GM06990 (cell line): ENCODE measurements at regions not wholly inside any gene's neighbourhood (a gene's known extent, or its start where the extent isn't known, plus 50 kb on each side); places are given as distances from the start of the nearest gene placed in this dataset.

ENCODE experiments used
- DNase-seq: peaks from one replicate; pipeline ENCODE4 v3.0.0-alpha.2; 2011; ENCODE audit not compliant: insufficient read length; ENCODE audit errors: extremely low read depth
- H3K27me3 ChIP-seq: replicated peaks from 2 replicates; pipeline ENCODE4 v1.6.0; 2011; ENCODE audit warnings: low read length; ENCODE audit not compliant: control insufficient read depth, insufficient read depth
- H3K36me3 ChIP-seq: 2 replicates; pipeline ENCODE4 v1.5.1; 2011; ENCODE audit warnings: low read length; ENCODE audit not compliant: control insufficient read depth, insufficient read depth
- H3K4me3 ChIP-seq: replicated peaks from 2 replicates; pipeline ENCODE4 v1.5.1; 2011; ENCODE audit warnings: low read depth, mild to moderate bottlenecking, control low read depth, low read length
- TF ChIP-seq, protein P1 (sequence below): IDR thresholded peaks from 2 replicates; pipeline ENCODE4 v1.5.1; 2011; ENCODE audit warnings: low read length, control low read depth, mild to moderate bottlenecking, inconsistent platforms; ENCODE audit not compliant: insufficient read depth, poor library complexity, severe bottlenecking

DNA sequence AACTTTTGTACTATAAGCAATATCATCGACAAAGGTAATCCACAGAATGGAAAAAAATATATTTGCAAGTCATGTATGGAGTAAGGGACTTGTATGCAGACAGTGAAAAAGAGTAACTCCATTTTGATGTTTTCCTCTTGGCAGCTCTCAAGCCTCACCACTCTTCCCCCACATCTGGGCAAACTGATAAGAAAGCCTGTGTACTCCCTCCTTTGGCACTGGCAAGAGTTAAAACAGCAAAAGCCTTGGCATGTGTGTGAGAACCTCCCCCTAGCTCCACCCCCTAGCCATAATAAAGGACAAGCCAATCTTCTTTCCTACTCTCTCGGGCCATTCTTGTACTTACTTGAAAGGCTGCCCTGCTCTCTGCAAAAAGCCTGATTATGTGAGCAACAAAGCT is 335.2 kb downstream of the LRATD1 start:
- Histone ChIP-seq H3K4me3 (no peak overlapping the region), H3K27me3 (no peaks in the 10 kb centered on the region), H3K36me3 (no peaks in the 10 kb centered on the region)
- TF ChIP-seq, protein P1, sequence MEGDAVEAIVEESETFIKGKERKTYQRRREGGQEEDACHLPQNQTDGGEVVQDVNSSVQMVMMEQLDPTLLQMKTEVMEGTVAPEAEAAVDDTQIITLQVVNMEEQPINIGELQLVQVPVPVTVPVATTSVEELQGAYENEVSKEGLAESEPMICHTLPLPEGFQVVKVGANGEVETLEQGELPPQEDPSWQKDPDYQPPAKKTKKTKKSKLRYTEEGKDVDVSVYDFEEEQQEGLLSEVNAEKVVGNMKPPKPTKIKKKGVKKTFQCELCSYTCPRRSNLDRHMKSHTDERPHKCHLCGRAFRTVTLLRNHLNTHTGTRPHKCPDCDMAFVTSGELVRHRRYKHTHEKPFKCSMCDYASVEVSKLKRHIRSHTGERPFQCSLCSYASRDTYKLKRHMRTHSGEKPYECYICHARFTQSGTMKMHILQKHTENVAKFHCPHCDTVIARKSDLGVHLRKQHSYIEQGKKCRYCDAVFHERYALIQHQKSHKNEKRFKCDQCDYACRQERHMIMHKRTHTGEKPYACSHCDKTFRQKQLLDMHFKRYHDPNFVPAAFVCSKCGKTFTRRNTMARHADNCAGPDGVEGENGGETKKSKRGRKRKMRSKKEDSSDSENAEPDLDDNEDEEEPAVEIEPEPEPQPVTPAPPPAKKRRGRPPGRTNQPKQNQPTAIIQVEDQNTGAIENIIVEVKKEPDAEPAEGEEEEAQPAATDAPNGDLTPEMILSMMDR, result no peak
- DNase-seq, result no peak

DNA sequence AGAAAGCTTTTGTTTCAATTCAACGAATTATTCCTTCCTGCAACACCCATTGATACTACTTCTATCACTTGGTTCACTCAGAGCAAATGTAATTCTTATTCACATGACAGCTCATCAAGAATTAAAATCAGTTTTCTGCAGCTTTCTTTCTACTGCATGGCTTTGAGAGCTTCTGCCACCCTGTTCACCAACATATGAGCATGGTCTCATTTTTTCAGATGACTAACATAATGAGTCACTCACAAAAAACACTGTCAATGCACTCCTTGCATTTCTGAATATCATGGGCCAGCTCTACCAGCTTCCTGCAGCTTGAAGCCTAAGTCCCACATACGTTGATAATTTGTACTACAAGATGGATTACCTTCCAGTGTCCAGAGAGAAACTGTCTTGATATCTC is 342.9 kb downstream of the LRATD1 start:
- TF ChIP-seq, protein P1, result no peak
- DNase-seq, result no peak
- no peak overlapping the region for H3K4me3 ChIP-seq
- H3K27me3 ChIP-seq, result no peaks in the 10 kb centered on the region
- no peaks in the 10 kb centered on the region for H3K36me3 ChIP-seq

GRCh38 chr2:14977021-14977420 is 344.5 kb downstream of the LRATD1 start:
- H3K27me3 ChIP-seq, result no peaks in the 10 kb centered on the region
- TF ChIP-seq, protein P1, result no peak

GRCh38 chr2:14978845-14979244 is 346.3 kb downstream of the LRATD1 start:
- no peaks in the 10 kb centered on the region for H3K27me3 ChIP-seq
- no peaks in the 10 kb centered on the region for H3K36me3 ChIP-seq
- no peak overlapping the region for H3K4me3 ChIP-seq
- TF ChIP-seq, protein P1, result no peak
- no peak for DNase-seq

More at GRCh38 chr2:14977021-14977420, 344.5 kb downstream of the LRATD1 start:
- Histone ChIP-seq H3K36me3 (no peaks in the 10 kb centered on the region), H3K4me3 (no peak overlapping the region)
- DNase-seq, result no peak

GRCh38 chr2:14982790-14983189 is 350.3 kb downstream of the LRATD1 start:
- TF ChIP-seq, protein P1, result no peak
- Histone ChIP-seq H3K4me3 (no peak overlapping the region), H3K36me3 (no peaks in the 10 kb centered on the region), H3K27me3 (no peaks in the 10 kb centered on the region; the same call in 1 of the 2 replicates)
- no peak for DNase-seq

DNA sequence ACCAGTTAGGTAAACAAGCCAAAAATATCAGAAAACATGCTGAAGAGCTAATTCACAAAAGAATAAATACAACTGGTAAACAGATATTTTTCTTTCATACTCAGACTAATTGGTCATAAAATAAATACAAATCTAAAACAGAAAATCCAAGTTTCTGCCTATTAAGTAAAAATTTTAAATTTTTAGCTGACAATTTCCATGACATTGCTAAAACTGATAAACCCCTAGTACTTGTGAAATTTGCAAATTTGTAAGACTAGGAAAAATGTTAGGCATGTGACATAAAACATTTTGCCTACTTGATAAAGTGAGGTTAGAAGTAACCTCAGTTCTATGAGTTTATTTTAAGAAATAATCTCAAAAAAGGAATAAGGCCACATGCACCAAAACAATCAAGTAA is 356.1 kb downstream of the LRATD1 start:
- Histone ChIP-seq H3K27me3 (no peaks in the 10 kb centered on the region; the same call in 1 of the 2 replicates), H3K4me3 (no peak overlapping the region), H3K36me3 (no peaks in the 10 kb centered on the region)
- TF ChIP-seq, protein P1, result no peak
- no peak for DNase-seq
